Colonic mucosa (tissue), 4 donors: ENCODE measurements at regions not wholly inside any gene's neighbourhood (a gene's known extent, or its start where the extent isn't known, plus 50 kb on each side); places are given as distances from the start of the nearest gene placed in this dataset.

Experiments
- DNase-seq: peaks from one replicate; pipeline ENCODE4 v3.0.0-alpha.2; 2020
- H3K27ac ChIP-seq: fragments of 200-600 bp; one replicate; pipeline ENCODE4 v1.8.0; 2021
- H3K27me3 ChIP-seq: fragments of 200-600 bp; one replicate; pipeline ENCODE4 v1.8.0; 2021
- H3K36me3 ChIP-seq: fragments of 200-600 bp; one replicate; pipeline ENCODE4 v1.8.0; 2021
- H3K4me1 ChIP-seq: fragments of 200-600 bp; one replicate; pipeline ENCODE4 v1.8.0; 2021; ENCODE audit warnings: mild to moderate bottlenecking
- H3K4me3 ChIP-seq: fragments of 200-600 bp; one replicate; pipeline ENCODE4 v1.8.0; 2021
- H3K9ac ChIP-seq, 2 donors: one replicate each; pipeline ENCODE4 v1.7.0; 2013; ENCODE audit warnings: control low read depth in 2 of 2, low read depth in 2 of 2, low read length in 2 of 2
- H3K9me3 ChIP-seq: fragments of 200-600 bp; one replicate; pipeline ENCODE4 v1.8.0; 2021
- intact Hi-C: fragments of 100-400 bp; cut with DNase I; formaldehyde crosslinking; loops from one replicate; pipeline ENCODE4 v1.14.1; 2022
- TF ChIP-seq, protein P1 (sequence below): fragments of 200-600 bp; IDR thresholded peaks from one replicate; pipeline ENCODE4 v1.8.0; 2022; ENCODE audit warnings: antibody characterized with exemption, mild to moderate bottlenecking
- donor health status: healthy.
- donor health status: DM: no; HTN: no; CAD: no.
- donor health status: DM: no; HTN: no; CAD: no.

DNA sequence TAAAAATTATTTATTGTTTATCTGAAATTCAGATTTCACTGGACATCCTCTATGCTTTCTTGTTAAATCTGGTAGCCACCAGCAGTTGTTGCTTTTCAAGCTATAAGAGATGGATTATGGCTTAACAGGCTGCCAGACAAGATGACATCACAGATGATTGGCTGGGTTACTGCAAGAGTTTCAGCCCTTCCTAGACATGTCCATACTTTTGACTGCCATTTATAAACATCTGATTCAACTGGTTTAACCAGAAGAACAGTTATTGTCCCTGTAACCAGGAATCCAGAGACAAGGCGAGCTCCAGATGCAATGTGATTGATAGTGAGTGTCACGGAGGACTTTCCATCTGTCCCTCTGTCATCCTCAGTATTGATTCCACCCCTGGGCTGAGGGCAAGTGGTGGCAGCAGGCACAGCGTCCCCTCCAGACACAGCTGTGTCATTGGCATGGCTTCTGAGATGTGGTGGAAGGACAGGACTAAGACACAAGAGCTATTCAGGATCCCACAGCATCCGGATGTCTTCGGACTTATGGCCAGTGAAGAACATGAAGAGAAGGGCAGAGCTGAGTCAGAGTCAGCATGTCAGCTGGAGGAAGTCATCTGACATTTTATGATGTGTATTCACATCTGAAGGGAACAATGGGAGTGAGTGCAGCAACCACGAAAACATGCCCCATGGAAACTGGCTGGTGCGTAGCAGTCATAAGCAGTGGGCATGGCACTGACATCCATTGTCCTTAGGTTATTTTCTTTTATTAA is 284.5 kb upstream of the CDYL start:
- TF ChIP-seq, protein P1, sequence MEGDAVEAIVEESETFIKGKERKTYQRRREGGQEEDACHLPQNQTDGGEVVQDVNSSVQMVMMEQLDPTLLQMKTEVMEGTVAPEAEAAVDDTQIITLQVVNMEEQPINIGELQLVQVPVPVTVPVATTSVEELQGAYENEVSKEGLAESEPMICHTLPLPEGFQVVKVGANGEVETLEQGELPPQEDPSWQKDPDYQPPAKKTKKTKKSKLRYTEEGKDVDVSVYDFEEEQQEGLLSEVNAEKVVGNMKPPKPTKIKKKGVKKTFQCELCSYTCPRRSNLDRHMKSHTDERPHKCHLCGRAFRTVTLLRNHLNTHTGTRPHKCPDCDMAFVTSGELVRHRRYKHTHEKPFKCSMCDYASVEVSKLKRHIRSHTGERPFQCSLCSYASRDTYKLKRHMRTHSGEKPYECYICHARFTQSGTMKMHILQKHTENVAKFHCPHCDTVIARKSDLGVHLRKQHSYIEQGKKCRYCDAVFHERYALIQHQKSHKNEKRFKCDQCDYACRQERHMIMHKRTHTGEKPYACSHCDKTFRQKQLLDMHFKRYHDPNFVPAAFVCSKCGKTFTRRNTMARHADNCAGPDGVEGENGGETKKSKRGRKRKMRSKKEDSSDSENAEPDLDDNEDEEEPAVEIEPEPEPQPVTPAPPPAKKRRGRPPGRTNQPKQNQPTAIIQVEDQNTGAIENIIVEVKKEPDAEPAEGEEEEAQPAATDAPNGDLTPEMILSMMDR, result no peak
- no peaks in the 10 kb centered on the region for H3K36me3 ChIP-seq
- H3K4me1 ChIP-seq, result no peaks in the 10 kb centered on the region
- H3K27ac ChIP-seq, result no peak overlapping the region
- no peak overlapping the region for H3K4me3 ChIP-seq
- no peaks in the 10 kb centered on the region for H3K27me3 ChIP-seq
- H3K9me3 ChIP-seq, result no peaks in the 10 kb centered on the region
- intact Hi-C loops, result no loop called here
- H3K9ac ChIP-seq, result no peak overlapping the region
- no peak for DNase-seq

DNA sequence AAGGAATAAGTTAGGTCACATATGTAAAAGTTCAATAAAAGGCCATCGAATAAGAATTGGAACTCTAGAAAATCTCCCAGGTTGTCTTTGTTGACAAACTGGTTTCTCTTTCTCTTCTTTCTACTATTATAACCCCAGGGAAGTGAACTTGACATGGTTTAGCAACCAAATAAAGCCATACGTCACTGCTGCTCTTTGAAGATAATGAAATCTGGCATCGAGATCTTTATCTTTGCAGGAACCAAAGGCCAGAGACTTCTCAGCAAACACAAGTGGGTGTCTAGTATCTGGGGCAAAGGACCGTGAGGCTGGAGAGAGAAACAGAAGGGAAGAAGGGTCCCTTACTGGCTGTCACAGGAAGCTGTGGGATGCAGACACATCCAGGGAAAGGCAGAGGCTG is 286.7 kb upstream of the CDYL start:
- no peaks in the 10 kb centered on the region for H3K36me3 ChIP-seq
- TF ChIP-seq, protein P1, result no peak
- intact Hi-C loops, result no loop called here
- H3K27ac ChIP-seq, result no peak overlapping the region
- no peak overlapping the region for H3K4me3 ChIP-seq
- H3K4me1 ChIP-seq, result no peaks in the 10 kb centered on the region
- DNase-seq, result no peak
- no peaks in the 10 kb centered on the region for H3K27me3 ChIP-seq
- H3K9me3 ChIP-seq, result no peaks in the 10 kb centered on the region
- no peak overlapping the region for H3K9ac ChIP-seq

GRCh38 chr6:4488389-4488788 is 287.8 kb upstream of the CDYL start:
- no peak overlapping the region for H3K9ac ChIP-seq
- H3K9me3 ChIP-seq, result no peaks in the 10 kb centered on the region
- H3K4me3 ChIP-seq, result no peak overlapping the region
- no peak overlapping the region for H3K27ac ChIP-seq
- H3K27me3 ChIP-seq, result no peaks in the 10 kb centered on the region
- no peaks in the 10 kb centered on the region for H3K36me3 ChIP-seq
- DNase-seq, result no peak
- intact Hi-C loops, result no loop called here
- H3K4me1 ChIP-seq, result no peaks in the 10 kb centered on the region
- TF ChIP-seq, protein P1, result no peak

DNA sequence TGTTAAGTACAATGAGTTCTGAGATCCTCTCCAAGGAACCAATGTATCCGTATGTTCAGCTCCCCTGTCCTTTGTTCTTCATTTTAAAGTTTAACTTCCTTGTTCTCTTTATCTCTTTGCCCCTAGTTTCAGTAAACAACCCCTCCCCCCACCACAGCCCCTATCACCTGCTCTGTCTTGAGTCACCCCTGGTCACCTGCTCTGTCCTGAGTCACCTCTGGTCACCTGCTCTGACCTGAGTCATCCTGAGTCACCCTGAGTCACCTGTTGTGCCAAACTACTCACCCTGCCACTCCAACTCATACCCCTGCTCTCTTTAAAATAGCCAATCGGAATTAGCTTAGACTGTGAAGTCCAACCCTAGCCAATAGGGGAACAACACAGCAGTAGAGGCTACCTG is 288.7 kb upstream of the CDYL start:
- no peak for DNase-seq
- H3K4me1 ChIP-seq, result no peaks in the 10 kb centered on the region
- H3K4me3 ChIP-seq, result no peak overlapping the region
- H3K9ac ChIP-seq, result no peak overlapping the region
- H3K27me3 ChIP-seq, result no peaks in the 10 kb centered on the region
- no peak overlapping the region for H3K27ac ChIP-seq
- TF ChIP-seq, protein P1, result no peak
- no peaks in the 10 kb centered on the region for H3K36me3 ChIP-seq
- intact Hi-C loops, result no loop called here
- H3K9me3 ChIP-seq, result no peaks in the 10 kb centered on the region

DNA sequence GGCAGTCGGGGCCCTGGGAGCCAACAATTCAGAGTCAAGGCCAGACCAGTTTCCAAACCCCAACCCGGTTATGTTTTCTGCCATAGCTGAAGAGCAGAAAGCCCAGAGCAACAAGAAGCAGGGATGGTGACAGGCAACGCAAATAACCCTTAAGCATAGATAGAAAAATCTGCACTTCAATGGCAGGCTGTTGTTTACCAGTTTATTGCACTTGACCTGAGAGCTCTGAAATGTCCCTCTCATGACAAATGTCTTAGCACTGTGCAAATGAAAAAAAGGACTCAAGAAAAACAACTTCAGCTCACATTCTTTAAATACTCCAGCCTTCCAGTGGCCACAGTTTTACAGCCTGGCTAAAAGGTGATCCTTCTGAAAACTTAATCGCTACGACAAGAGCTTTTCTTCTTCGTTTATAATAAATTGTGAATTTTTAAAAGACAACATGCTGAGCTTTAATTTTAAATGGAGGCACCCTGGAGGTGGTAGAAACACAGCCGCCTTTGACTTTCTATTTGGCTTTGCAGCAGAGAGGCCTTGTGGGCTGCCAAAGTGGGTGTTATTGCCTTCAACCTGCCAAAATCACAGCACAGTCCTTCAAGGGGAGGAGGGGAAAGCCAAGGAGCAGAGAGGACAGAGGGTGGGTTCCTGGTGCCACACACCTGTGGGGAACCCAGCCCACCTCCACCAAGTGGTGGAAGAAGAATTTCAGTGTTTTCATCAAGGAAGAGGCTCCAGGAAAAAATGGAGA is 289.5 kb upstream of the CDYL start:
- TF ChIP-seq, protein P1, result no peak
- H3K4me1 ChIP-seq, result no peaks in the 10 kb centered on the region
- no peak overlapping the region for H3K4me3 ChIP-seq
- H3K36me3 ChIP-seq, result no peaks in the 10 kb centered on the region
- H3K9ac ChIP-seq, result no peak overlapping the region
- no peaks in the 10 kb centered on the region for H3K9me3 ChIP-seq
- H3K27me3 ChIP-seq, result no peaks in the 10 kb centered on the region
- intact Hi-C loops, result no loop called here
- no peak for DNase-seq
- no peak overlapping the region for H3K27ac ChIP-seq
